GM12878 (cell line): ENCODE measurements at regions not wholly inside any gene's neighbourhood (a gene's known extent, or its start where the extent isn't known, plus 50 kb on each side); places are given as distances from the start of the nearest gene placed in this dataset.

Experiments used
- CHD1 ChIP-seq: IDR thresholded peaks from 2 replicates; pipeline ENCODE4 v1.6.1; 2012; ENCODE audit warnings: low read depth, low read length, improper control_type of control experiment
- CHD2 ChIP-seq: IDR thresholded peaks from 2 replicates; pipeline ENCODE4 v1.6.1; 2011; ENCODE audit warnings: low read depth, low read length, improper control_type of control experiment, borderline replicate concordance
- CTCF ChIP-seq, 3 experiments: IDR thresholded peaks in 2 of 3; conservative IDR thresholded peaks in 1 of 3; 2 replicates each; pipeline ENCODE4 v1.5.1; 2011; ENCODE audit warnings: low read depth in 3 of 3, low read length in 3 of 3, mild to moderate bottlenecking in 3 of 3, control low read depth in 2 of 3, moderate library complexity in 2 of 3, inconsistent platforms in 1 of 3, mixed read lengths in 1 of 3; ENCODE audit not compliant: control insufficient read depth in 2 of 3, insufficient read depth in 1 of 3; ENCODE audit errors: extremely low read depth in 1 of 3
- EP300 ChIP-seq, 2 experiments: fragments of 150-350 bp in 1 of 2; IDR thresholded peaks; 2 replicates each; pipeline ENCODE4 v1.6.1; 2011 to 2012; ENCODE audit warnings: low read depth in 2 of 2, low read length in 2 of 2, borderline replicate concordance in 1 of 2, improper control_type of control experiment in 1 of 2, inconsistent platforms in 1 of 2; ENCODE audit not compliant: control insufficient read depth in 1 of 2
- FOXM1 ChIP-seq: IDR thresholded peaks from 2 replicates; pipeline ENCODE4 v1.6.1; 2012; ENCODE audit warnings: low read depth, mild to moderate bottlenecking, inconsistent platforms, low read length, moderate library complexity
- HCFC1 ChIP-seq: fragments of 150-350 bp; IDR thresholded peaks from 2 replicates; pipeline ENCODE4 v1.6.1; 2014; ENCODE audit warnings: low read length
- NRF1 ChIP-seq: conservative IDR thresholded peaks from 2 replicates; pipeline ENCODE4 v1.6.1; 2011; ENCODE audit warnings: mild to moderate bottlenecking, low read depth, low read length, improper control_type of control experiment
- PML ChIP-seq: IDR thresholded peaks from 2 replicates; pipeline ENCODE4 v1.6.1; 2012; ENCODE audit warnings: low read length, inconsistent platforms
- POLR2A ChIP-seq: IDR thresholded peaks from 2 replicates; pipeline ENCODE4 v1.6.1; 2011; ENCODE audit warnings: low read depth, mild to moderate bottlenecking, low read length
- SMC3 ChIP-seq: IDR thresholded peaks from 2 replicates; pipeline ENCODE4 v1.6.1; 2011; ENCODE audit warnings: low read length, improper control_type of control experiment, borderline replicate concordance
- USF1 ChIP-seq: IDR thresholded peaks from 2 replicates; pipeline ENCODE4 v1.6.1; 2011; ENCODE audit warnings: borderline replicate concordance, low read depth, mild to moderate bottlenecking, moderate library complexity, mixed read lengths, low read length; ENCODE audit not compliant: insufficient read depth; ENCODE audit errors: extremely low read length
- YY1 ChIP-seq: IDR thresholded peaks from 2 replicates; pipeline ENCODE4 v1.6.1; 2011; ENCODE audit warnings: low read depth, mild to moderate bottlenecking, low read length
- TF ChIP-seq, protein P1 (sequence below): fragments of 450-650 bp; IDR thresholded peaks from 2 replicates; pipeline ENCODE4 v1.6.1; 2017; ENCODE audit warnings: antibody characterized with exemption, mild to moderate bottlenecking, moderate library complexity

DNA sequence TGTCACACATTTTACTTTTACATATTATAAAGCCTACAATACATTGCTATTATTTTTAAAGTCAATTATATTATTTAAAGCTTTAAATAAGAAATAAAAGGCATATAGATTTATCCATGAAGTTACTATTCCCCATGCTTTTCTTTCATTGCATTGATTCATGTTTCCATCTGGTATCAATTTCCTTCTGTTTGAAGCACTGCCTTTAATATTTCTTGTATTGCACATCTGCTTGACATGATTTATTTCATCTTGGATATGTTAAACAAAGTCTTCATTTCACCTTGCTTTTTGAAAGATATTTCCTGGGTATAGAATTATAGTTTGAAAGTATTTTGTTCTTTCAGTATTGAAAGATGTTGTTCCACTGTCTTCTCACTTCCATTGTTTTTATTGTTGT lies 174.3 kb upstream of the MBNL1 start:
- no peak for TF ChIP-seq SMC3
- no peak for TF ChIP-seq CTCF (IDR thresholded peaks at IDR 0.05 in 2 of 3, conservative IDR thresholded peaks at IDR 0.05 in 1 of 3; ENCODE audit: control insufficient read depth in 2 of 3, extremely low read depth in 1 of 3, insufficient read depth in 1 of 3, low read depth in 3 of 3, low read length in 3 of 3)
- no peak for TF ChIP-seq FOXM1
- TF ChIP-seq PML, result no peak
- TF ChIP-seq YY1, result no peak
- TF ChIP-seq CHD1, result no peak
- TF ChIP-seq EP300 (IDR thresholded peaks at IDR 0.05; ENCODE audit: borderline replicate concordance in 1 of 2, control insufficient read depth in 1 of 2, low read depth in 2 of 2, low read length in 2 of 2), result no peak
- no peak for TF ChIP-seq NRF1
- TF ChIP-seq, protein P1, sequence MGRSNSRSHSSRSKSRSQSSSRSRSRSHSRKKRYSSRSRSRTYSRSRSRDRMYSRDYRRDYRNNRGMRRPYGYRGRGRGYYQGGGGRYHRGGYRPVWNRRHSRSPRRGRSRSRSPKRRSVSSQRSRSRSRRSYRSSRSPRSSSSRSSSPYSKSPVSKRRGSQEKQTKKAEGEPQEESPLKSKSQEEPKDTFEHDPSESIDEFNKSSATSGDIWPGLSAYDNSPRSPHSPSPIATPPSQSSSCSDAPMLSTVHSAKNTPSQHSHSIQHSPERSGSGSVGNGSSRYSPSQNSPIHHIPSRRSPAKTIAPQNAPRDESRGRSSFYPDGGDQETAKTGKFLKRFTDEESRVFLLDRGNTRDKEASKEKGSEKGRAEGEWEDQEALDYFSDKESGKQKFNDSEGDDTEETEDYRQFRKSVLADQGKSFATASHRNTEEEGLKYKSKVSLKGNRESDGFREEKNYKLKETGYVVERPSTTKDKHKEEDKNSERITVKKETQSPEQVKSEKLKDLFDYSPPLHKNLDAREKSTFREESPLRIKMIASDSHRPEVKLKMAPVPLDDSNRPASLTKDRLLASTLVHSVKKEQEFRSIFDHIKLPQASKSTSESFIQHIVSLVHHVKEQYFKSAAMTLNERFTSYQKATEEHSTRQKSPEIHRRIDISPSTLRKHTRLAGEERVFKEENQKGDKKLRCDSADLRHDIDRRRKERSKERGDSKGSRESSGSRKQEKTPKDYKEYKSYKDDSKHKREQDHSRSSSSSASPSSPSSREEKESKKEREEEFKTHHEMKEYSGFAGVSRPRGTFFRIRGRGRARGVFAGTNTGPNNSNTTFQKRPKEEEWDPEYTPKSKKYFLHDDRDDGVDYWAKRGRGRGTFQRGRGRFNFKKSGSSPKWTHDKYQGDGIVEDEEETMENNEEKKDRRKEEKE, result no peak
- no peak for TF ChIP-seq HCFC1
- no peak for TF ChIP-seq POLR2A
- TF ChIP-seq CHD2, result no peak
- TF ChIP-seq USF1, result no peak
